H1 (cell line): ENCODE measurements at regions not wholly inside any gene's neighbourhood (a gene's known extent, or its start where the extent isn't known, plus 50 kb on each side); places are given as distances from the start of the nearest gene placed in this dataset.

Experiments used
- CTCF ChIA-PET: fragments of 300-600 bp; sonication (Branson Sonifier 250); formaldehyde crosslinking; loops from one replicate; lab custom pipeline; 2021; ENCODE audit not compliant: partially characterized antibody; lab: Charles Lee
- POLR2A ChIA-PET: fragments of 300-600 bp; sonication (Branson Sonifier 250); formaldehyde crosslinking; loops from one replicate; lab custom pipeline; 2021; ENCODE audit warnings: inconsistent platforms; ENCODE audit not compliant: partially characterized antibody; lab: Charles Lee
- DNase-seq, 2 experiments: peaks; one replicate each; pipeline versions ENCODE4 v3.0.0 to v3.0.0-alpha.2; 2010 to 2022; ENCODE audit warnings: low spot score in 2 of 2, low read depth in 1 of 2, mixed read lengths in 1 of 2
- FAIRE-seq: peaks from 2 replicates; lab custom pipeline; 2011; peaks lifted over from hg19 to GRCh38; lab: Jason Lieb, UNC
- H2AFZ ChIP-seq: 2 replicates; pipeline ENCODE4 v1.8.1; 2012; ENCODE audit warnings: low read length, inconsistent platforms
- H2AK5ac ChIP-seq: 2 replicates; pipeline ENCODE4 v1.6.1; 2013; ENCODE audit warnings: low read depth, low read length
- H2BK120ac ChIP-seq: replicated peaks from 2 replicates; pipeline ENCODE3; 2013; ENCODE audit warnings: low read depth, low read length, inconsistent platforms
- H2BK12ac ChIP-seq: 2 replicates; pipeline ENCODE4 v1.6.1; 2013; ENCODE audit warnings: low read depth, low read length
- H2BK15ac ChIP-seq: 2 replicates; pipeline ENCODE4 v1.6.1; 2013; ENCODE audit warnings: low read length
- H2BK20ac ChIP-seq: 2 replicates; pipeline ENCODE4 v1.6.1; 2013; ENCODE audit warnings: low read length
- H2BK5ac ChIP-seq: 2 replicates; pipeline ENCODE4 v1.6.1; 2013; ENCODE audit warnings: low read depth, low read length
- H3K14ac ChIP-seq: 2 replicates; pipeline ENCODE4 v1.6.1; 2013; ENCODE audit warnings: inconsistent platforms; ENCODE audit not compliant: insufficient read length
- H3K18ac ChIP-seq: 2 replicates; pipeline ENCODE4 v1.6.1; 2013; ENCODE audit warnings: low read length; ENCODE audit errors: extremely low read depth
- H3K23ac ChIP-seq: 2 replicates; pipeline ENCODE4 v1.6.1; 2013; ENCODE audit warnings: inconsistent platforms; ENCODE audit not compliant: insufficient read length
- H3K23me2 ChIP-seq: 2 replicates; pipeline ENCODE4 v1.6.1; 2013; ENCODE audit warnings: low read depth, low read length
- H3K27ac ChIP-seq: 2 replicates; pipeline ENCODE4 v1.6.1; 2011; ENCODE audit warnings: low read depth, low read length, inconsistent platforms
- H3K27me3 ChIP-seq, 4 experiments: replicated peaks in 1 of 4; 1 replicate in 1 of 4; 2 replicates in 3 of 4; pipeline versions ENCODE4 v1.6.1 to v1.8.1; 2011 to 2013; ENCODE audit warnings: low read length in 3 of 4, mild to moderate bottlenecking in 3 of 4, inconsistent platforms in 2 of 4, mixed read lengths in 2 of 4, moderate library complexity in 1 of 4; ENCODE audit not compliant: control insufficient read depth in 3 of 4, insufficient read depth in 3 of 4; ENCODE audit errors: extremely low read depth in 1 of 4
- H3K36me3 ChIP-seq, 4 experiments: 2 replicates each; pipeline versions ENCODE4 v1.6.1 to v1.8.1; 2011 to 2013; ENCODE audit warnings: mild to moderate bottlenecking in 4 of 4, low read length in 3 of 4, moderate library complexity in 2 of 4, control low read depth in 1 of 4, inconsistent platforms in 1 of 4; ENCODE audit not compliant: insufficient read depth in 4 of 4, control insufficient read depth in 2 of 4
- H3K4ac ChIP-seq: replicated peaks from 2 replicates; pipeline ENCODE3; 2013; ENCODE audit warnings: low read length, low read depth, mixed read lengths, inconsistent platforms; ENCODE audit not compliant: insufficient read length
- H3K4me1 ChIP-seq, 4 experiments: replicated peaks in 1 of 4; 1 replicate in 1 of 4; 2 replicates in 3 of 4; pipeline versions ENCODE4 v1.6.1 to v1.8.1; 2011 to 2013; ENCODE audit warnings: low read length in 3 of 4, inconsistent platforms in 2 of 4, mixed read lengths in 1 of 4; ENCODE audit not compliant: insufficient read depth in 4 of 4, control insufficient read depth in 3 of 4
- H3K4me2 ChIP-seq, 2 experiments: 2 replicates each; pipeline versions ENCODE4 v1.6.1 to v1.8.1; 2011 to 2013; ENCODE audit warnings: low read depth in 2 of 2, low read length in 2 of 2, control low read depth in 1 of 2, inconsistent platforms in 1 of 2, mild to moderate bottlenecking in 1 of 2; ENCODE audit not compliant: insufficient read depth in 1 of 2
- H3K4me3 ChIP-seq, 4 experiments: fragments of 200-600, 300-600 bp in 1 of 4; sonication (generic), shearing (Covaris generic), sonication (Bioruptor Twin) in 1 of 4; 2 replicates each; pipeline versions ENCODE4 v1.5.1 to v1.8.1; 2011 to 2016; ENCODE audit warnings: low read length in 4 of 4, low read depth in 3 of 4, control low read depth in 2 of 4, inconsistent platforms in 2 of 4, mild to moderate bottlenecking in 2 of 4, mixed read lengths in 1 of 4, moderate library complexity in 1 of 4; ENCODE audit not compliant: insufficient read depth in 2 of 4; ENCODE audit errors: extremely low read depth in 1 of 4
- H3K56ac ChIP-seq: replicated peaks from 2 replicates; pipeline ENCODE3; 2013; ENCODE audit warnings: low read depth, mild to moderate bottlenecking, mixed read lengths, low read length, inconsistent platforms; ENCODE audit not compliant: insufficient read length
- H3K79me1 ChIP-seq: 2 replicates; pipeline ENCODE4 v1.6.1; 2013; ENCODE audit warnings: low read depth, low read length, control low read depth
- H3K79me2 ChIP-seq, 2 experiments: 2 replicates each; pipeline versions ENCODE4 v1.6.1 to v1.8.1; 2012 to 2013; ENCODE audit warnings: low read length in 2 of 2, mild to moderate bottlenecking in 2 of 2, inconsistent platforms in 1 of 2; ENCODE audit not compliant: insufficient read depth in 2 of 2, control insufficient read depth in 1 of 2
- H3K9ac ChIP-seq, 4 experiments: replicated peaks in 1 of 4; 1 replicate in 1 of 4; 2 replicates in 3 of 4; pipeline versions ENCODE4 v1.6.1 to v1.8.1; 2011 to 2013; ENCODE audit warnings: low read depth in 3 of 4, low read length in 3 of 4, control low read depth in 2 of 4, mild to moderate bottlenecking in 2 of 4, moderate library complexity in 2 of 4, inconsistent platforms in 1 of 4; ENCODE audit errors: extremely low read depth in 1 of 4
- H3K9me3 ChIP-seq, 2 experiments: 2 replicates each; pipeline versions ENCODE4 v1.6.1 to v1.8.1; 2012 to 2013; ENCODE audit warnings: mild to moderate bottlenecking in 2 of 2, moderate library complexity in 2 of 2, control low read depth in 1 of 2, inconsistent platforms in 1 of 2, low read depth in 1 of 2, low read length in 1 of 2, mixed read lengths in 1 of 2; ENCODE audit not compliant: insufficient read depth in 2 of 2
- H4K20me1 ChIP-seq, 2 experiments: replicated peaks in 1 of 2; 2 replicates each; pipeline versions ENCODE3 to v1.8.1; 2011 to 2013; ENCODE audit warnings: inconsistent platforms in 2 of 2, low read length in 2 of 2, mild to moderate bottlenecking in 1 of 2; ENCODE audit not compliant: insufficient read depth in 2 of 2, control insufficient read depth in 1 of 2
- H4K5ac ChIP-seq: 2 replicates; pipeline ENCODE4 v1.6.1; 2013; ENCODE audit warnings: low read length, low read depth, mixed read lengths, inconsistent platforms; ENCODE audit not compliant: insufficient read length
- H4K8ac ChIP-seq: 2 replicates; pipeline ENCODE4 v1.8.0; 2013; ENCODE audit warnings: mild to moderate bottlenecking, moderate library complexity, low read length, inconsistent platforms; ENCODE audit not compliant: insufficient read depth; ENCODE audit errors: extremely low read depth
- H4K91ac ChIP-seq: replicated peaks from 2 replicates; pipeline ENCODE3; 2013; ENCODE audit warnings: low read length, mixed read lengths, inconsistent platforms; ENCODE audit not compliant: insufficient read length
- PHF8 ChIP-seq: fragments of 200-600 bp; sonication (generic); conservative IDR thresholded peaks from 2 replicates; pipeline ENCODE4 v1.7.1; 2012; ENCODE audit warnings: low read depth, mild to moderate bottlenecking, inconsistent platforms, low read length, moderate library complexity
- SIX5 ChIP-seq: IDR thresholded peaks from 2 replicates; pipeline ENCODE4 v1.6.1; 2011; ENCODE audit warnings: mild to moderate bottlenecking, low read depth, low read length
- WGBS, 2 experiments: shearing (Covaris generic) in 1 of 2; methylation state at CpG; one replicate each; pipeline versions ENCODE4 v1.1.6 to v1.1.7; 2013 to 2015; ENCODE audit warnings: low lambda C conversion rate in 2 of 2, mixed read lengths in 2 of 2, inconsistent platforms in 1 of 2, low coverage in 1 of 2, missing lambda C conversion rate in 1 of 2; ENCODE audit not compliant: insufficient replicate concordance in 2 of 2, insufficient coverage in 1 of 2, insufficient read length in 1 of 2; ENCODE audit errors: extremely low coverage in 1 of 2, missing lambda C conversion rate in 1 of 2; 5-methylcytosine and 5-hydroxymethylcytosine counted together

DNA sequence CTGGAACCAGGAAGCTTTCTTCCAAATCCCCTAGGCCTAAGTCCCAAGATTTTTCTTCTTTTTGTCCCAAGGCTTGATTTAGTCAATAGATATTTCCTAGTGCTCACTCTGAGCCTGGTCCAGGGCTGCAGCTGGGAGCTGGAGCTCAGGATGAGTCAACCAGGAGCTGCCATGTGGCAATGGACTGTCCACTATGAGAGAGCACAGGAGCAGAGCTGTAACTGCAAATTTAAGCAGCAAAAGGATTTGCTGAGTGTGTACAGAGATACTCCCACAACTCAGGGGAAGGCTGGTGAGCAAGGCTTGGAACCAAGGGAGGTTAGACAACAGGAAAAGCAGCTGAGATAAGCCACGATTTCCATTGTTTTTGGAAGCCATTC is 92.1 kb upstream of the CXCL12 start (continued):
- TF ChIP-seq SIX5 = no peak

DNA sequence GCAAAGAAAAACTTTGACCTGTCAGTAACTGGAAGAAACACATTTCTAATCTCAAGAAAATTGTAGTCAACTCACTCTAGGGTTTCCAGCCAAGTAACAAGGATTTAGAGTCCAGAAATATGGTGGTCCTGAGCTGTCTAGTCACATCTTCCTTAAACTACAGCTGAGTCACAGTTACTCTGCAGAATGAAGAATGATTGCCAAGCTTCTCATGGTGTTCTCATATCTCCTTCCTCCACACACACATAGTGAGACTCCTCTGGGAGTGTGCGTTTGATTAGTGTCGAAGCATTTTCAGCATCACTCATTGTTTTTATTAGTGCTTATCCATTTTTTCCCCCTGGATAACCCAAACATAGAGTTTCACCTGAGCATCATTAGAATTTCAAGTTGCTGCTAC is 93.1 kb upstream of the CXCL12 start:
- no peaks in the 10 kb centered on the region; a peak in 1 of 4 replicates for H3K9me3 ChIP-seq
- no peaks in the 10 kb centered on the region for H3K36me3 ChIP-seq
- no peak overlapping the region for H2BK5ac ChIP-seq
- H3K79me1 ChIP-seq = no peaks in the 10 kb centered on the region
- H2BK15ac ChIP-seq = no peak overlapping the region
- FAIRE-seq (no peak), DNase-seq (no peak)
- no peak overlapping the region for H3K27ac ChIP-seq
- H3K23ac ChIP-seq = no peak overlapping the region
- no peak overlapping the region for H3K4ac ChIP-seq
- ChIA-PET CTCF (no interaction called here), POLR2A (no interaction called here)
- no peaks in the 10 kb centered on the region for H4K20me1 ChIP-seq
- no peak overlapping the region for H3K56ac ChIP-seq
- no peak overlapping the region for H3K4me2 ChIP-seq
- no peak overlapping the region for H4K91ac ChIP-seq
- 86% methylated on average over 2 of the region's 2 CpGs; no CpG with 5 or more reads in 1 of the 2 experiments for whole genome bisulfite sequencing, 2 experiments
- no peak overlapping the region for H2AFZ ChIP-seq
- no peak overlapping the region for H2BK12ac ChIP-seq
- H4K8ac ChIP-seq = no peak overlapping the region
- no peak overlapping the region for H2AK5ac ChIP-seq
- no peak overlapping the region for H3K14ac ChIP-seq
- H3K4me1 ChIP-seq = no peaks in the 10 kb centered on the region
- H3K23me2 ChIP-seq = no peaks in the 10 kb centered on the region
- H3K9ac ChIP-seq = no peak overlapping the region
- H2BK20ac ChIP-seq = no peak overlapping the region
- H3K27me3 ChIP-seq = no peaks in the 10 kb centered on the region
- no peaks in the 10 kb centered on the region for H3K79me2 ChIP-seq
- H3K18ac ChIP-seq = no peak overlapping the region
- TF ChIP-seq PHF8 = no peak
- no peak overlapping the region for H4K5ac ChIP-seq
- no peak overlapping the region for H2BK120ac ChIP-seq
- no peak overlapping the region for H3K4me3 ChIP-seq
